ENCODE measurements at regions not wholly inside any gene's neighbourhood (a gene's known extent, or its start where the extent isn't known, plus 50 kb on each side); places are given as distances from the start of the nearest gene placed in this dataset.
A peak's percentile ranks its signal among the peaks of the same experiment; 100 is the strongest.

DNA sequence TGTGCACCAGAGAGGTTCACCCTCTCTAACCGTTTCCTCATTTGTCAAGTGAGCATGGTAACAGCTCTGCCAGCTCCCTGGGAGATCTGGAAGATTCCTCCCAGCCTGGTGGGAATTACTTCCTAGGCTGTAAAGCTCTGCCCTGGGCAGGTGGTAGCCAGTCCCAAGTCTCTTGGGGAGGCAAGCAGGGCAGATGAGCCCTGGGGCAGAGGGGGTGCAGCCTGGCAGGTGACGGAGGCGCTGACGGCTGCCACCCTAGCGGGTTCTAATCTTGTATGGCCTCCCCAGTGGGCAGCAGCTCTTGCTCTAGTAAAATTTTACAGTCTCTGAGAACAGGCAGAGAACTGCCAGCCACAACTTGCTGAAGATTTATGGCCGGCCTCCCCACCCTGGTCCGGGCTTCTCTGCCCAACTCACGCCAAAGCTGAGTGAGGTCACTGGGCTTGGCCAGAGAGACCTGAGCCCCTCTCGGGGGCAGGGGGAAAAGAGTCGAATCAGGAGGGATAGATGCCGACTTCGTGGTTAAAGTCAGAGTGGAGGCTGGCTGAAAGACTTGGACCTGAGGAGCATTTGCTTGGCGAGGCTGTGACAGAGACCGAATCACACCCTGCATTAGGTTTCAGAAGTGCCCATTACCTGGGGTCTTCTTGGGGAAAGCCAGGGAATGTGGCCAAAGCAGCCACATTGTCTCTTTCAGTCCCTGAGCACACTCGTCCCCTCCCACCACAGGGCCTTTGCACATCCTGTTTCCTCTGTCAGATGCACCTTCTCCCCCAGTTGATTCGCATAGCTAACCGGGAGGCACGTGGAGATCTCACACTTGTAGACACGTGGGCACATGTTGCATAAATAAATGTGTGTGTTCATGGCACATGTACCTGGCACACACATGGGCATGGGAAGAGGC lies 188.2 kb downstream of the MN1 start:
- Histone ChIP-seq H3K36me3 (ENCODE audit: control insufficient read depth in 4 of 4, insufficient read depth in 4 of 4, low read length in 4 of 4) (no peaks in the 10 kb centered on the region), H3K4me1 (ENCODE audit: control insufficient read depth in 5 of 5, insufficient read depth in 5 of 5, low read length in 5 of 5) (peaks cover 0 to 2% (median 0%) of the 10 kb centered on the region in 5 donors), H3K27me3 (ENCODE audit: control insufficient read depth in 3 of 3, insufficient read depth in 3 of 3, low read length in 2 of 3) (peaks cover 0 to 18% (median 12%) of the 10 kb centered on the region in 3 donors), H3K9ac (ENCODE audit: insufficient read depth in 1 of 2, low read length in 2 of 2) (no peak overlapping the region), H3K4me3 (no peak overlapping the region), H3K27ac (ENCODE audit: low read depth in 1 of 2, low read length in 1 of 2) (no peak overlapping the region), H3K9me3 (ENCODE audit: control insufficient read depth in 4 of 4, insufficient read depth in 3 of 4, low read length in 3 of 4) (peaks cover 0 to 4% (median 0%) of the 10 kb centered on the region in 4 donors)
- DNase-seq (no peak), ATAC-seq (ENCODE audit: insufficient read depth, low FRiP score) (no peak)
- 63 to 70% methylated on average over 19 of the region's 19 CpGs for WGBS, 2 donors
- TF ChIP-seq, protein P1, sequence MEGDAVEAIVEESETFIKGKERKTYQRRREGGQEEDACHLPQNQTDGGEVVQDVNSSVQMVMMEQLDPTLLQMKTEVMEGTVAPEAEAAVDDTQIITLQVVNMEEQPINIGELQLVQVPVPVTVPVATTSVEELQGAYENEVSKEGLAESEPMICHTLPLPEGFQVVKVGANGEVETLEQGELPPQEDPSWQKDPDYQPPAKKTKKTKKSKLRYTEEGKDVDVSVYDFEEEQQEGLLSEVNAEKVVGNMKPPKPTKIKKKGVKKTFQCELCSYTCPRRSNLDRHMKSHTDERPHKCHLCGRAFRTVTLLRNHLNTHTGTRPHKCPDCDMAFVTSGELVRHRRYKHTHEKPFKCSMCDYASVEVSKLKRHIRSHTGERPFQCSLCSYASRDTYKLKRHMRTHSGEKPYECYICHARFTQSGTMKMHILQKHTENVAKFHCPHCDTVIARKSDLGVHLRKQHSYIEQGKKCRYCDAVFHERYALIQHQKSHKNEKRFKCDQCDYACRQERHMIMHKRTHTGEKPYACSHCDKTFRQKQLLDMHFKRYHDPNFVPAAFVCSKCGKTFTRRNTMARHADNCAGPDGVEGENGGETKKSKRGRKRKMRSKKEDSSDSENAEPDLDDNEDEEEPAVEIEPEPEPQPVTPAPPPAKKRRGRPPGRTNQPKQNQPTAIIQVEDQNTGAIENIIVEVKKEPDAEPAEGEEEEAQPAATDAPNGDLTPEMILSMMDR (IDR thresholded peaks at IDR 0.05; ENCODE audit: control extremely low read depth, extremely low read depth), result no peak

DNA sequence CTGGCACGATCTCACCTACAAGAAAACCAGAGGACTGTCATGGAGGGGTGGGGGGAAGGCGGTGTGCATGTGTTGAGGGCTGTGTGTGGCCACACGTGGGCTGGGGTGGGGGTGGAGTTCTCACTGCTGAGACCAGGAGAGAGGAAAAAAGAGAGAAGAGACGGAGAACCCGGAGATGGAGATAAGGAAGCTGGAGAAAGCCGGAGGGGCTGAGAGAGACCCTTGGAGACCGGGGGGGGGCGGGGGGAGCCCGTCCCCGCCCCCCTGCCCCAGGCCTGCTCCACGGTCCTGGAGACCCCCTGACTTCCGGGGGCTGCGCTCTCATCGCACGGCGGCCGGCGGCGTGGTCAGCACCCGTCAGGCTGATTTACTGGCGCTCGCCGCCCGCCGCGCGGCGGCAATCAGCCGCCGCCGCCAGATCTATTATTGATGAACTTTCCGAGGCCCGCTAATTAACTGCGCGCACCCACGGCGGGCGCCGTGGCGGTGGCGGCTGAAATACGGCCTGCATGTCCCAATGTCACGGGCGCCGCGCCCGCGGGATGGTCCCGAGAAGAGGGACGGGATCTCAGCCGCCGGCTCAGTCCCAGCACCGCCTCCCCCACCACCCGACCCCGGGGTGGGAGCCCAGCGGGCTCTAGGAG lies 187.4 kb downstream of the MN1 start:
- no peaks in the 10 kb centered on the region for H3K36me3 ChIP-seq (ENCODE audit: control insufficient read depth in 4 of 4, insufficient read depth in 4 of 4, low read length in 4 of 4)
- peak in 1 of 3 donors; percentile 34 for DNase-seq
- WGBS, 2 donors, result 6 to 8% methylated on average over 41 to 56 of the region's 56 CpGs
- peaks cover 0 to 5% (median 0%) of the 10 kb centered on the region in 4 donors for H3K9me3 ChIP-seq (ENCODE audit: control insufficient read depth in 4 of 4, insufficient read depth in 3 of 4, low read length in 3 of 4)
- H3K4me1 ChIP-seq (ENCODE audit: control insufficient read depth in 5 of 5, insufficient read depth in 5 of 5, low read length in 5 of 5), result peaks cover 0 to 2% (median 0%) of the 10 kb centered on the region in 5 donors
- no peak overlapping the region for H3K27ac ChIP-seq (ENCODE audit: low read depth in 1 of 2, low read length in 1 of 2)
- TF ChIP-seq, protein P1 (IDR thresholded peaks at IDR 0.05; ENCODE audit: control extremely low read depth, extremely low read depth), result no peak
- ATAC-seq (ENCODE audit: insufficient read depth, low FRiP score), result no peak
- H3K9ac ChIP-seq (ENCODE audit: insufficient read depth in 1 of 2, low read length in 2 of 2), result no peak overlapping the region
- no peak overlapping the region for H3K4me3 ChIP-seq
- H3K27me3 ChIP-seq (ENCODE audit: control insufficient read depth in 3 of 3, insufficient read depth in 3 of 3, low read length in 2 of 3), result peaks cover 0 to 18% (median 12%) of the 10 kb centered on the region in 3 donors

DNA sequence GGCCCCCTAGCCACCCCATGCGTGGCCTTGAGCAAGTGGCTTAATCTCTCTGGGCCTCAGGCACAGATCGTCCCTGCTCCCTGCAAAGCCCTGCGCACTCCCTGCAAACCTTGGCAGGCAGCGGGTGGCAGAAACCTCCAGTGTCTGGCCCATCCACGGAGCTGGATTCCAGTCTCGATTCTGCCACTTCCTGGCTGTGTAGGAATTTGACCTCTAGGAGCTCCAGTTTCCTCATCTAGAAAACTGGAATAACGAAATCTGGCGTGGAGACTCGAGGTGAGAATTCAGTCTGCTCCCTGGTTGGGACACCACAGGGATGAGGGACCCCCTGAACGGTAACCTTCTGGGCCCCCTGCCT lies 186.9 kb downstream of the MN1 start:
- Histone ChIP-seq H3K27me3 (ENCODE audit: control insufficient read depth in 3 of 3, insufficient read depth in 3 of 3, low read length in 2 of 3) (peaks cover 0 to 18% (median 12%) of the 10 kb centered on the region in 3 donors), H3K4me3 (no peak overlapping the region), H3K9me3 (ENCODE audit: control insufficient read depth in 4 of 4, insufficient read depth in 3 of 4, low read length in 3 of 4) (peaks cover 0 to 7% (median 0%) of the 10 kb centered on the region in 4 donors), H3K4me1 (ENCODE audit: control insufficient read depth in 5 of 5, insufficient read depth in 5 of 5, low read length in 5 of 5) (no peaks in the 10 kb centered on the region), H3K9ac (ENCODE audit: insufficient read depth in 1 of 2, low read length in 2 of 2) (no peak overlapping the region), H3K27ac (ENCODE audit: low read depth in 1 of 2, low read length in 1 of 2) (no peak overlapping the region), H3K36me3 (ENCODE audit: control insufficient read depth in 4 of 4, insufficient read depth in 4 of 4, low read length in 4 of 4) (no peaks in the 10 kb centered on the region)
- no peak for ATAC-seq (ENCODE audit: insufficient read depth, low FRiP score)
- TF ChIP-seq, protein P1 (IDR thresholded peaks at IDR 0.05; ENCODE audit: control extremely low read depth, extremely low read depth), result no peak
- no peak for DNase-seq
- WGBS, 2 donors, result 57 to 58% methylated on average over 10 of the region's 10 CpGs

All from lung (tissue), 11 donors.